ENCODE measurements at regions not wholly inside any gene's neighbourhood (a gene's known extent, or its start where the extent isn't known, plus 50 kb on each side); places are given as distances from the start of the nearest gene placed in this dataset.

GRCh38 chr13:50127726-50128291, 112.6 kb downstream of the KCNRG start:
- H3K27ac ChIP-seq = peak overlapping the region; percentile 99
- peak overlapping the region; percentile 97 for H3K4me2 ChIP-seq
- peak overlapping the region; percentile 100 for H3K9ac ChIP-seq
- H3K4me3 ChIP-seq = peak overlapping the region; percentile 98
- H3K9me3 ChIP-seq = peaks cover 8% of the 10 kb centered on the region
- peaks cover 14% of the 10 kb centered on the region; the same call in 1 of the 2 replicates for H4K20me1 ChIP-seq
- TF ChIP-seq Cebpa-rat (IDR thresholded peaks at IDR 0.05) = no peak
- H3K4me1 ChIP-seq = peaks cover 57% of the 10 kb centered on the region
- peaks cover 45% of the 10 kb centered on the region for H3K27me3 ChIP-seq
- H3K36me3 ChIP-seq = no peaks in the 10 kb centered on the region

- Histone ChIP-seq H4K20me1 (peaks cover 7% of the 10 kb centered on the region; the same call in 1 of the 2 replicates), H3K4me2 (peak overlapping the region; percentile 97), H3K9ac (peak overlapping the region; percentile 100), H3K27me3 (peaks cover 52% of the 10 kb centered on the region), H3K4me3 (peak overlapping the region; percentile 98), H3K27ac (peak overlapping the region; percentile 99), H3K4me1 (peaks cover 51% of the 10 kb centered on the region), H3K9me3 (peaks cover 15% of the 10 kb centered on the region), H3K36me3 (0 out of 2 replicates have a peak, but pooled peaks cover 4% of the 10 kb centered on the region)
- TF ChIP-seq Cebpa-rat (IDR thresholded peaks at IDR 0.05) = no peak
Observed at GRCh38 chr13:50128428-50128931, 113.2 kb downstream of the KCNRG start.

GRCh38 chr13:50129081-50129705, 113.9 kb downstream of the KCNRG start:
- Histone ChIP-seq H3K27ac (peak overlapping the region; percentile 99), H3K27me3 (peaks cover 52% of the 10 kb centered on the region), H3K9ac (peak overlapping the region; percentile 100), H4K20me1 (peaks cover under 1% of the 10 kb centered on the region; the same call in 1 of the 2 replicates), H3K36me3 (0 out of 2 replicates have a peak, but pooled peaks cover 7% of the 10 kb centered on the region), H3K4me3 (peak overlapping the region; percentile 98), H3K4me1 (peaks cover 51% of the 10 kb centered on the region), H3K9me3 (peaks cover 22% of the 10 kb centered on the region), H3K4me2 (peak overlapping the region; percentile 97)
- TF ChIP-seq Cebpa-rat (IDR thresholded peaks at IDR 0.05) = no peak

GRCh38 chr13:50129706-50130122, 114.5 kb downstream of the KCNRG start:
- H3K27me3 ChIP-seq = peaks cover 52% of the 10 kb centered on the region
- 0 out of 2 replicates have a peak, but pooled peaks cover 7% of the 10 kb centered on the region for H3K36me3 ChIP-seq
- H3K4me2 ChIP-seq = peak overlapping the region; percentile 97
- H3K9ac ChIP-seq = peak overlapping the region; percentile 100
- H3K9me3 ChIP-seq = peaks cover 27% of the 10 kb centered on the region
- TF ChIP-seq Cebpa-rat (IDR thresholded peaks at IDR 0.05) = no peak
- no peaks in the 10 kb centered on the region for H4K20me1 ChIP-seq
- H3K27ac ChIP-seq = peak overlapping the region; percentile 99
- peak overlapping the region; percentile 98 for H3K4me3 ChIP-seq
- peaks cover 51% of the 10 kb centered on the region for H3K4me1 ChIP-seq

- Histone ChIP-seq H3K4me1 (peaks cover 51% of the 10 kb centered on the region), H3K9me3 (peaks cover 30% of the 10 kb centered on the region), H3K9ac (peak overlapping the region; percentile 100), H4K20me1 (no peaks in the 10 kb centered on the region), H3K27me3 (peaks cover 52% of the 10 kb centered on the region), H3K36me3 (0 out of 2 replicates have a peak, but pooled peaks cover 7% of the 10 kb centered on the region), H3K4me2 (peak overlapping the region; percentile 97), H3K27ac (peak overlapping the region; percentile 99), H3K4me3 (peak overlapping the region; percentile 98)
- no peak for TF ChIP-seq Cebpa-rat (IDR thresholded peaks at IDR 0.05)
Observed at GRCh38 chr13:50130123-50130946, 115.1 kb downstream of the KCNRG start.

- Histone ChIP-seq H3K27ac (no peak overlapping the region), H3K36me3 (0 out of 2 replicates have a peak, but pooled peaks cover 7% of the 10 kb centered on the region), H3K9me3 (peaks cover 30% of the 10 kb centered on the region), H3K9ac (no peak overlapping the region), H3K27me3 (peaks cover 52% of the 10 kb centered on the region), H3K4me1 (peaks cover 43% of the 10 kb centered on the region), H4K20me1 (no peaks in the 10 kb centered on the region), H3K4me3 (no peak overlapping the region), H3K4me2 (peak overlapping the region; percentile 97)
- no peak for TF ChIP-seq Cebpa-rat (IDR thresholded peaks at IDR 0.05)
Observed at GRCh38 chr13:50131920-50132903, 117.0 kb downstream of the KCNRG start.

GRCh38 chr13:50132904-50133357, 117.7 kb downstream of the KCNRG start:
- H3K36me3 ChIP-seq = 0 out of 2 replicates have a peak, but pooled peaks cover 7% of the 10 kb centered on the region
- H3K4me2 ChIP-seq = no peak overlapping the region
- peaks cover 36% of the 10 kb centered on the region for H3K4me1 ChIP-seq
- no peak overlapping the region for H3K9ac ChIP-seq
- no peak overlapping the region for H3K27ac ChIP-seq
- no peak overlapping the region for H3K4me3 ChIP-seq
- no peaks in the 10 kb centered on the region for H4K20me1 ChIP-seq
- no peak for TF ChIP-seq Cebpa-rat (IDR thresholded peaks at IDR 0.05)
- H3K27me3 ChIP-seq = peaks cover 52% of the 10 kb centered on the region
- peaks cover 30% of the 10 kb centered on the region for H3K9me3 ChIP-seq

GRCh38 chr13:50133358-50133953, 118.2 kb downstream of the KCNRG start:
- no peak for TF ChIP-seq Cebpa-rat (IDR thresholded peaks at IDR 0.05)
- Histone ChIP-seq H3K4me3 (no peak overlapping the region), H3K9ac (no peak overlapping the region), H4K20me1 (no peaks in the 10 kb centered on the region), H3K4me1 (peaks cover 30% of the 10 kb centered on the region), H3K27me3 (peaks cover 50% of the 10 kb centered on the region), H3K4me2 (no peak overlapping the region), H3K36me3 (0 out of 2 replicates have a peak, but pooled peaks cover 7% of the 10 kb centered on the region), H3K27ac (no peak overlapping the region), H3K9me3 (peaks cover 30% of the 10 kb centered on the region)

Data from BLaER1 (cell line).